NCI-H2171 (cell line): ENCODE measurements at regions not wholly inside any gene's neighbourhood (a gene's known extent, or its start where the extent isn't known, plus 50 kb on each side); places are given as distances from the start of the nearest gene placed in this dataset.
A peak's percentile ranks its signal among the peaks of the same experiment; 100 is the strongest.

Experiments
- DNase-seq: peaks from one replicate; lab custom pipeline; 2025; lab: John Stamatoyannopoulos, UW

GRCh38 chr20:50258790-50259483 is 68.3 kb downstream of the CEBPB start:
- DNase-seq, result no peak

GRCh38 chr20:50259705-50260478 is 69.3 kb downstream of the CEBPB start:
- no peak for DNase-seq

GRCh38 chr20:50260479-50261221 is 70.0 kb downstream of the CEBPB start:
- DNase-seq, result no peak

GRCh38 chr20:50261471-50262212 is 71.0 kb downstream of the CEBPB start:
- no peak for DNase-seq

- no peak for DNase-seq
Measured at GRCh38 chr20:50263831-50264230, 73.2 kb downstream of the CEBPB start.

GRCh38 chr20:50264534-50265145 is 74.0 kb downstream of the CEBPB start:
- no peak for DNase-seq

- no peak for DNase-seq
Measured at GRCh38 chr20:50265245-50265946, 74.8 kb downstream of the CEBPB start.

GRCh38 chr20:50266293-50267040 is 75.8 kb downstream of the CEBPB start:
- DNase-seq, result no peak

- peak; percentile 83 for DNase-seq
Measured at GRCh38 chr20:50267041-50267865, 76.6 kb downstream of the CEBPB start.

GRCh38 chr20:50267866-50268219 is 77.2 kb downstream of the CEBPB start:
- DNase-seq, result no peak

- no peak for DNase-seq
Measured at GRCh38 chr20:50269091-50270033, 78.7 kb downstream of the CEBPB start.

GRCh38 chr20:50270034-50270395 is 79.4 kb downstream of the CEBPB start:
- no peak for DNase-seq

GRCh38 chr20:50270569-50270968 is 79.9 kb downstream of the CEBPB start:
- no peak for DNase-seq

- DNase-seq, result no peak
Measured at GRCh38 chr20:50271176-50271575, 80.5 kb downstream of the CEBPB start.

- DNase-seq, result no peak
Measured at GRCh38 chr20:50271612-50272011, 81.0 kb downstream of the CEBPB start.

GRCh38 chr20:50272030-50272723 is 81.5 kb downstream of the CEBPB start:
- DNase-seq, result no peak

- DNase-seq, result peak; percentile 97
Measured at GRCh38 chr20:50272724-50273446, 82.3 kb downstream of the CEBPB start.
